Inferior parietal cortex (tissue), 1 donor: ENCODE measurements at regions not wholly inside any gene's neighbourhood (a gene's known extent, or its start where the extent isn't known, plus 50 kb on each side); places are given as distances from the start of the nearest gene placed in this dataset.

Source experiments
- DNase-seq: peaks from one replicate; pipeline ENCODE4 v3.0.0-alpha.2; 2016; ENCODE audit errors: extremely low spot score

DNA sequence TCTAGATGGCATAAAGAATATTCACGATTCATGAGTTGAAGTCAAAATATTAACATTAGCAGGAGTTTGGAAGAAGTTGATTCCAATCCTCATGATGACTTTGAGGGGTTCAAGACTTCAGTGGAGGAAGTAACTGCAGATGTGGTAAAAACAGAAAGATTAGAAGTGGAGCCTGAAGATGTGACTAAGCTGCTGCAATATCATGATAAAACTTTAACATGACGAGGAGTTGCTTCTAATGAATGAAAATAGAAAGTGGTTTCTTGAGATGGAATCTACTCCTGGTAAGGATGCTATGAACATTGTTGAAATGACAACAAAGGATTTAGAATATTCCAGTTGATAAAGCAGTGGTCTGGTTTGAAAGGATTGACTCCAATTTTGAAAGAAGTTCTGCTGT, 70.1 kb upstream of the TMLHE start:
- DNase-seq, result no peak

DNA sequence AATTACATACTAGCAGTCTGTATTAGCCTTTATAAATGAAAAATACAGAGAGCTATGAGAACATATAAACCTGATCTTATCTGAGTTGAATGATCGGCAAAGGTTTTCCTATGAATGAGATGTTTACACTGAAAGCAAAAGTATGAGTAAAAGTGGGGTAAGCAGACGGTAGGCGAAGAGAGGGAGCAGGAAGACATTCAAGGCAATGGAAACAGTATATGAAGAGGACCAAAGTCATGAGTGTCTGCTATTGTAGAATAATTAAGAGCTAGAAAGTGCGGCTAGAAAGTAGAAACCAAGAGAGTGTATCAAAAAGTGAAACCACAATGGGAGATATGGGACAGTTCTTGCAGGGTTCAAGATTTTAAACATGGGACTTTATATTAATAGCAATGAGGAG, 67.0 kb upstream of the TMLHE start:
- DNase-seq, result no peak

DNA sequence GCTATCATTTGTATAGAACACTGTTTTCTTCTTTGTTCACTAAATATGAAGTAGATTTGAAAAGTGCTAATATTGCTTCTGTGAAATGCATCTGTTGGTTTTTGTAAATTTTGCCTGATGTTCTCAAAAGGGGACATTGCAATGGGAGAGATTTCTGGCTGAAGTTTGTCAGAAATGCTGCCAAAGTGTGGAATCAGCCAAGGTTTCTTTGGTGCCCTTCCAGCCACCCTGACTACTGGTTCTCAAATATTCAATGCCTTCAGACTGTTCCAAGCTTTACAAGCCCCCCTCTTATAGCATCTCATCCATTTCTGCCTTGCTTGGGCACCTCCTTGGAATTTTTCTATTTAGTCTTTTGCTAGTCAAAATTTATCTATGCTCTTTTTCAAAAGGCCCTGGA, 60.6 kb upstream of the TMLHE start:
- peak; percentile 2 for DNase-seq

DNA sequence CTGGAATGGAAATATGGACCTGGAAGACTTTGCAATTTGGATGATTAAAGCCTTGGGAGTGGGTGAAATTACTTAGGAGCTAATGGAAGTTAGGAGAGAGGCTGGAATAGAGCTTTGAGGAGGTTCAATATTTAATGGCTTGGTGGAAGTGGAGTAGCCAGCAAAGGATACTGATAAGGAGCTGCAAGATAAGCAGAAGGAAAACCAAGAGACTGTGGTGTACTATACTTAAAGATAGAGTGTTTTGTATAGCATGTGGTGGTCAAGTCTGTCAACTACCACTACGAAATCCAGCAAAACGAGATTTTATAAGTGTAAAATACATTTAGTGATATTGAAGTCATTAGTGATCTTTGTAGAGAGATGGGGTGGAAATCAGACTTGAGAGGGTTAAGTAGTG, 54.0 kb upstream of the TMLHE start:
- DNase-seq, result no peak
